HG02852 (cell line): ENCODE measurements at regions not wholly inside any gene's neighbourhood (a gene's known extent, or its start where the extent isn't known, plus 50 kb on each side); places are given as distances from the start of the nearest gene placed in this dataset.
"Not testable (repeated sequence)": the region's sequence is repeated elsewhere in the genome, so short reads cannot be mapped to it uniquely, and the experiment has no call there.

ENCODE experiments used
- ATAC-seq: cut with Tn5 transposase; IDR thresholded peaks from one replicate; pipeline ENCODE4 v1.9.1; 2021; ENCODE audit warnings: mild to moderate bottlenecking, moderate library complexity; ENCODE audit not compliant: unreplicated experiment

DNA sequence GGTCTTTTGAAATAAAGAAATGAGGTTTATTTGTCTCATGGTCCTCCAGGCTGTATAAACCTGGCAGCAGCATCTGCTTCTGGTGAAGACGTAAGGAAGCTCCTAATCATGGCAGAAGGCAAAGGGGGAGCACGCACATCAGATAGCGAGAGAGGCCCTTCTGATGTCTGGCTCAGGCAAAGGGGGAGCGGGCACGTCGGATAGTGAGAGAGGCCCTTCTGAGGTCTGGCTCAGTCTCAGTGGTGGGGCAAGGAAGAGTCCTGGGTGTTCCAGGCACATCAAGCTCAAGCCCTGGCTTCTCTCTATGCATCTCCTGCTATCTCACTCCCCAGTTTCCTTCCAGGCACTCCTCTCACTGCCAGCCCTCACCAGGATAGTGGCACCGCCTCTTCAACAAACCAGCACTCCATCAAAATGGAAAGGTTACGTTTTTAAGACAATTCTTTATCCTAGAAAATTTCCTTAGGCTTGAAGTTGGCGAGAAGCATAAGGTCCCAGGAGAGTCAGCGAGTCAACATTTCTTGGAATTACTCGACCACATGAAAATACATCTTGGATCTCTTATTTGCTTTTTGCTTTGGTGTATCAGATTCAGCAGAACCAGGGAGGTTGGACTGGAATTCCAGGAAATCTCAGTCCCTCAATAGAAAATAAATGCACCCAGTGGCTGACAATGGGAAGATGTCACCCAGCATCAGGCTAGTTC, 189.6 kb upstream of the TMEM132C start:
- no peak for ATAC-seq

DNA sequence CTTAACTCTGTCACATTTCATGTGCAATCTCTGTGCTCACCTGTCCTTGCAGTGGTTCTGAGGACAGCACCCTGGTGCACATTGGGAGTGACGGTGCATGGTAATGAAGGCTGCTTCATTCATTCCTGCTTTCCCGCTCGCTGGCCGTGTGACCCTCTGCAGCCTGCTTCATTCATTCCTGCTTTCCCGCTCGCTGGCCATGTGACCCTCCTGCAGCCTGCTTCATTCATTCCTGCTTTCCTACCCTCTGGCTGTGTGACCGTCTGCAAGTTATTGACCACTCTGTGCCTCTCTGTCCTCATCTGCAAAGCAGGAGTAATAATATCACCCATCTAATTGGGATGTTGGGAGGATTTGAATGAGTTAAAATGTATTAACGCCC, 189.1 kb upstream of the TMEM132C start:
- no peak for ATAC-seq

DNA sequence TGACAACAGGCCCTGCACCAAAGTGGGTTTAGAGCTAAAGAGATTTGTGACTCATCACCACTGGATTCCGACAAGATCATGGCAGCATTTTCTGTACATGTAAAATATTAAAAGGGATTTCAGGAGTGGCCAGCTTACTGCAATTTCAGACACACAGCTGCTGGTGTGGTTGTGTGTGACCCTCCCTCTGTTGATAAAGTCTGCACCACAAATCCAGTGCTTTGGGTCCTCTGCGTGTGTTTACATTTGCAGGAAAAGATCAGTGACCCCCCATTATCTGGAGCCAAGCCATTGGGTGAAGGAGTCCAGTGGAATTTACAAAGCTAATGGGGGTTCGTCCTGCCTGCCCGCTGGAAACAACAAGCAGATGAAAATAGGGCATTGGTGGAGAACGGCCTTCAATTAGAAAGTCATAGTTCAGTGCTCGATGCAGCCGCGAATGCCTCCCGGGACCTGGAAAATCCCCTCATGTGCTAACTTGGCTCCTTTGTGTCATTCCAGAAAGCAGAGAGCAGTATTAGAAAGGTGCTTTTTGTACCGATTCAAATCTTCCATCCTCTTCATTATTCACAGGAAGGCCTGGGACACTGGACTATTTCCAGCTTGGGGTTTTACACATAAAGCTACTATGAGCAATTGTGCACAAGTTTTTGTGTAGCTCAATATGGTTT, 188.5 kb upstream of the TMEM132C start:
- ATAC-seq: no peak

DNA sequence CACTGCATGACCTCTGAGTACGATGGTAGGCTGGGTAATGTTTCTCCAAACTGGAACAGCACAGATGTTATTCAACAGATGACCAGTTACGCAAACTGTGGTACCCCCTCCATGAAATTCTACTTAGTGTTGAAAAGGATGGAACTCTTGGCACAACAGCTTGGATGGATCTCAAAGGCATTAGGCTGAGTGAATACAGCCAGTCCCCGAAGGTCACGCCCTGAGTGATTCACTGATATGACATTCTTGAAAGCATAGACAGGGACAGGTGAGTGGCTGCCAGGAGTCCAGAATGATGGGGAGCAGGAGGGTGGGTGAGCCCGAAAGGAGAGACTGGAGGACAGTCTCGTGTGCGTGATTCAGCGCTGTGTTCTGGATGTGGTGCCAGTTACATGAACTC, 187.5 kb upstream of the TMEM132C start:
- no peak for ATAC-seq

DNA sequence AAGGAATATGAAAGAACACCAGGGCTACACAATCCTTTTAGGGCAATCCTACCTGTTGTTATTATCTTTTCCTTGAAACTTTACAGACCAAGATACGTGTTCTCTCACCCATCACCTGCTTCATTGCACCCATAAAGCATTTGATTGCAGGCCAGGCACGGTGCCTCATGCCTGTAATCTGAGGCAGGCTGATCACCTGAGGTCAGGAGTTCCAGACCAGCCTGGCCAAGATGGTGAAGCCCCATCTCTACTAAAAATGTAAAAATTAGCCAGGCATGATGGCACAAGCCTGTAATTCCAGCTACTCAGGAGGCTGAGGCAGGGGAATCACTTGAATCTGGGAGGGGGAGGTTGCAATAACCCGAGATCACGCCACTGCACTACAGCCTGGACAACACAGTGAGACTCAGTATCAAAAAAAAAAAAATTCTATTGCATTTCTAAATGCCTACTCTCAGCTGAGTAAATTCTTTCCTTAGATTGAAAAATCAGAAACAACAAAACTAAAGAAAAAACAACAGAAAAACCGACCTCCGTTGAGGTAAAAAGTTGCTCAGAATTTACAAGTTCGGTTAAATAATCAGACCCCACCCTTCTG, 183.7 kb upstream of the TMEM132C start:
- no peak for ATAC-seq

DNA sequence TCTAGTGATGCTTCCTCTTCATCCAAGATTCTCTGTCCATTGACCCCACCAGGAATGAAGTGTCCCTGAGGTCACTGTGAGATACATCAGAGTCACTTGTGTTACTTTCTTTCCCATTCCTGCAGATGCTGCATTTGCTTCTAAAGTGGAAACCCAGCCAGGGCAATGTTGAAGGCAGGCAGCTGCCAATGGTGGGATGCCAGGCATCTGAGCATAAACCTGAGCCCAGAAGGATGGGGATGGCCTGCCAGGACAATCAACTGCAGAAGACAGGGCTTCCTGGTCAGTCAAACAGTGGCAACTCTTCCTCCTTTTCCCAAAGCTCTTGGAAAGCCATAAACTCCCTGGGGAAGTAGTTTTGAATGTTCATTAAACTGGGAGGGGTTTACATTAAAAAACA, 178.0 kb upstream of the TMEM132C start:
- no peak for ATAC-seq

DNA sequence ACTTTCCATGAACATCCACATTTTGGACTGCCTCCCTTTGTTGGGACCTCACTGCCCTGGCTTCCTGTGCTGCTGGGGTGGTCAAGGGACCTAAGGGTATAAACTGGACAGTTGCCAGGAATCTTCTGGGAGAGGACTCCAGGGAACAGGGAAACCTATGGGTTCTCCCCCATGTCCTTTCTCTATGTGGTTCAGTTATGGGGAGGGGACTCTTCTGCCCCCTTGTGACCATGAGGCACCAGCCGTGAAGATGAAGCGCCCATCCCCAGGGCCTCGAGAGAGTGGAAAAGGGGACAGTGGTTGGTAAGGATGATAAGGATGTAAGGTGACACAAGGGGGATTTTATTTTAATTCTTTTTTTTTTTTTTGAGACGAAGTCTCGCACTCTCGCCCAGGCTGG, 177.0 kb upstream of the TMEM132C start:
- no peak for ATAC-seq

DNA sequence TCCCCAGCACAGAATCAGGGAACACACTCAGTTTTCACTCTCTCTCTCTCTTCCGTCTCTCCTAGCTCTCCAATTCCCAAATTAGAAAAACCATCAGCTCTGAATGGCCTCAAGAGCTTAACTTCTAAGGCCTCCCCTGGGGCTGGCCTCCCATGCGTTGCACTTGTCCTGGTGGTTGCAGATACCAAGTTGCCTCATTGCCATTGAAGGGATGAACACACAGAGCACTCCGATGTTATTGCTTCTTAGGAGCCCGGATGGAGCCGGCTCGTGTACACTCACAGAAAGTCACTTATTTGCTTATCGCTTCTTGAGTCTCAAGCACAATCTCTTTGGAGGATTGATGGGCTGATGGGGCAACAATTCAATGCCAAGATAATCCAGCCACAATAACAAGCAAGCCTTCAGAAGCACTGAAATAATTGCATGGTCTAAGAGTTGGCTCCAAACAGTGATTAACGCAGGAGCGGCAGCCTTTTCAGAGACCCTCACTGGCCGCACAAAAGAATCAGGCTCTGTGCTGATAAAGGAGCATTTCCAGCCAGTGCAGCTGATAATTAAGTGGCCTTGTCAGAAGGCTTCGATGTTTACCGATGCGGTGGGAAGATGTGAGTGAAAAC, 175.8 kb upstream of the TMEM132C start:
- no peak for ATAC-seq

DNA sequence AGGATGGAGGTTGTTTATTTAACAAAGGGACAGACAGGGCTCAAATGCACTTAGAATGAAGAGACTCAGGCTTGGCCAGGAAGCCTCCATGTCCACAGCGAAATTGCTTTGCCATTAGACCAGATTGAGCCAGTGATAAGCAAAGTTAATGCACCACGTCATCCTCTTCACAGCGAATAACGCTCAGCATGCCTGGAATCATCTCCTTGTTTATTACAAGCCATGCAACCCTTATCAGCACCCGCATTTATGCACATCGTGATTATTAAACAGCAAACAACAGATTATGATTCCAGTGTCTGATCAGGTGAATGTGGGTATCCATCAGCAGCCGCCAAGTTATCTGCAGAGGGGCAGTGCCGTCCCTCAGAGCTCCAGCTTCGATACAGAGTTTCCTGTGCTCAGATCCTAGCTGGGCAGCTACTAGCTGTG, 175.0 kb upstream of the TMEM132C start:
- ATAC-seq: no peak

DNA sequence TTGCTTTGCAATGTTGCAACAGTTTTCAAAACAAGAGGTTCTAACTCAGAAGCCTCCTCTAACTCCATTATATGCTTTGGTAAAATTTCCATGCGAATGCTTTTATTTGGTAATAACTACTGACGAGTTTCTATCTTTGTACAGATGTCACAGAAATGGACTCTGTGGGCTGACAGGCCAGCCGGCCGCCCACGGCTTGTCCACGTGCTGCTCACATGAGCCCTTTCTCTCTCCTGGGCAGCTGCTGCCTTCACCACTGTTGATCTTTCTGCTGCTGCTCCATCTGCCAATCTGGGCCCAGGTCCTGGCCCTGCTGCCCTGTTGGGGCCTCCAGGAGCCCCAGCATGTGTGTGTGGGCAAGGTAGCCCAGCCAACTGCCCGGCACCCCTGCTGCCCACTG, 168.2 kb upstream of the TMEM132C start:
- no peak for ATAC-seq

DNA sequence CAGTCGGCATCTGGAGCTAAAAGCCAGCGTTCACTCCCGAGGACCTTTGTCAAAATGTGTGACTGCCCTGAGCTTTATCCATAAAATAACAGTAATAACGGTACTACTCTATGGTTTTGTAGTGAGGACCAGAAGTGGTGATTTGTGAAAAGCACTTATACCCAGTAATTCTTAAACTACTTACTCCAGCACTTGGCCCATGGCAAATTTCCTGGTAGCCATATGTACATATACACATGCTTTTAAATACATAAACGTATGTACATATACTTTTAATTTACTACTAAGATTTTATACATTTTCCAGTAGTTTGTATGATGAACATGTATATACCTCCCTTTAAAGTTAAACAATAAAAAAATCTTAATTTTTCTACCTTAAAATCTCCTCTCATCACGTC, 163.8 kb upstream of the TMEM132C start:
- no peak for ATAC-seq

DNA sequence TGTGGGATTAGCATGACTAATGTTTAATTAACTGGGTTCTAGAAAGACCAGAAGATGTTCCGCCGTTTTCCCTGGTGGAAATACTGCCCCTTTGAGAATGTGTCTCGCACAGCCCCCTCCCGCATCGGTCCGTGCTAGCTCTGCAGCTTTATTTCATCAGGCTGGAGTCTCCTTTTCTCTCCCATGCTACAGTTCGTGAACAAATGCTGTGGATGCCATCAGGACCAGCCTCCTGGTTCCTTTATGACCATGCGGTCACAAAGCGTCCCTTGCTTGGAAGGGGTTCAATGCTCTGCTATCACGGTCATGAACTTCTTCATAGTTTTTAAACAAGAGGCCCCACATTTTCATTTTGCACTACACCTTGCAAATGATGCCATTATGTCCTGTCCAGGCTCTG, 157.7 kb upstream of the TMEM132C start:
- ATAC-seq: no peak

DNA sequence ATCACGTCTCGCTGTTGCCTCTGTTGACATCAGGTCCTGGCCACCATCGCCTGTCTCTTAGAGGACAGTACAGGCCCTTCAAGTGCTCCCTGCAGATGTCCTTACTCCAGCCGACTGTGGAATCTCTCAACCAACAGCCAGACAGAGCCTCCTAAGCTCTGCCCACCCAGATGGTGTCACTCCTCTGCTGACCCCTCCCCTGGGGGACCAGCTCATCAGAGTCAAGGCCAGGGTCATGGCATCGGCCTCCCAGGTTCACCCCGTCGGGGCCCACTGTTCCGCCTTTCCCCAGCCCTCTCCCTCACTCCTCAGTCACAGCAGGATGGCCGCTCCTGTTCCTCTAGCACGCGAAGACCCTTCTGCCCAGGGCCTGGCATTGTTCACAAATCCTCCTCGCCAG, 157.3 kb upstream of the TMEM132C start:
- no peak for ATAC-seq

DNA sequence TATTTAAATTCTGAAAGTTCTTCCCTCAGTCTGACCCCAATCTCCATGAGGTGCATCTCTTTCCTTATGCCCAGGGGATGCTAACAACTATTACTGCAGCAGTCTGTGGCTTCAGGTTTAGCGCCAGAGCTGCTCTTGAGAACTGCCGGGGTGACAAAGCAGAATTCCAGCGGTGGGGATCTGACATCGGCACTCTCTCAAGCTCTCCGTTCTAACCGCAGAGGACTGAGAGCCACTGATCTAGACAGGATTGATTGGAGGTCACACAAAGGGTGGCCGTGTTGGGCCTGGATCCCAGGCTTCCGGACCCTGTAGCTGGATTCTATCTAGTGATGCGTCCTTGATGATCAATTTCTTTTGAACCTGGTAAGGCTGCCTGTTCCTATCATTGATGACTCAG, 155.6 kb upstream of the TMEM132C start:
- ATAC-seq: no peak

DNA sequence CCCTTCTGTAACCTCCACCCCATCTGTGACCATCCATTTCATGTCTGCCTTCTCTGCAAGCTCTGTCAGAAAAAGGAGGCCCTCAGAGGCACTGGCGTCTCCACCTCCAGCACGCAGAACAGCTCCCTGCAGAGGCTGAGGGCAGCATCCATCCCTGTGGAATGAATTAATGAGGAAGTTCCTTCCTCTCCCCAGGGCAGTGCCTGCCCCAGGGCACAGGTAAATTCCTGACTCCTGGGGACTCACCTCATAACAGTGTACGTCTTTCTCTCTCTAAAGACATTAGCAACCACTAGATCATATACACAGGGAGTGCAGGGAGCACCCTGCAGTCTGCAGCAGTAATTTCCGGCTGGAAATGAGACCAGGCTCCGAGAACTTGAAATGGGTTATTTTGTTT, 155.0 kb upstream of the TMEM132C start:
- ATAC-seq: no peak

DNA sequence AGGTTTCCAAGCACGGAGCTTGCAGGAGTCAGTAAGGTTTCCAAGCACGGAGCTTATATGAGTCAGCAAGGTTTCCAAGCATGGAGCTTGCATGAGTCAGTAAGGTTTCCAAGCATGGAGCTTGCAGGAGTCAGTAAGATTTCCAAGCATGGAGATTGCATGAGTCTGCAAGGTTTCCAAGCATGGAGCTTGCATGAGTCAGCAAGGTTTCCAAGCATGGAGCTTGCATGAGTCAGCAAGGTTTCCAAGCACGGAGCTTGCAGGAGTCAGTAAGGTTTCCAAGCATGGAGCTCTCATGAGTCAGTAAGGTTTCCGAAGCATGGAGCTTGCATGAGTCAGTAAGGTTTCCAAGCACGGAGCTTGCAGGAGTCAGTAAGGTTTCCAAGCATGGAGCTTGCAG, 153.7 kb upstream of the TMEM132C start:
- not testable (repeated sequence) for ATAC-seq

DNA sequence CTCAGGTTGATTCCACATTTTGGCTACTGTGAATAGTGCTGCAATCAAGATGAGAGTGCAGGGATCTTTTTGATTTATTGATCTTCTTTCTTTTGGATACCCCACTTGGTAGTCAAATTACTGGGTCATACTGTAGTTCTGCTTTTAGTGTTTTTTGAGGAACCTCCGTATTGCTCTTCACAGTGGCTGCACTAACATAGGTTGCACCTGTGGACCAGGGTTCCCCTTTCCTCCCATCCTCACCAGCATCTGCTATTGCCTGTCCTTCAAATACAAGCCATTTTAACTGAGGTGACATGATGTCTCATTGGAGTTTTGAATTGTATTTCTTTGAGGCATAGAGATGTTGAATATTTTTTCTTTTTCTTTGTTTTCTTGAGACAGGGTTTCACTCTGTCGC, 152.5 kb upstream of the TMEM132C start:
- ATAC-seq: no peak

DNA sequence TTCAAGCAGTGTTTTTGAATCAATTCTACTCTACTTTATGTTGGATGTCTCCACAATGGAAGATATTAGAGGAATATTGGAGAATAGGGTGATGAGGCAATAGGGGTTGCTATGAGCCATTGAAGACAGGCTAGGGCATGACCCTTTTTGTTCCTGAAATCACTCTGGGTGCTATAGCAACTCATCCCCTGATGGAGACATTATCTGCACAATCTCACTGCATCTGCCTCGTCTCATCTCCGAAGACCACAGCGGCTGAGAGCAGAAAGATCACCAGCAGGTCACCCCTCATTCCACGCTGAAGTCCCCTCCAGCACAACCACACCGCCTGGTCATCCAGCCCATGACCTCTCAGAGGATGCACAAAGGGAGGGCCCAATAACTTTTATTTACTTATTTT, 150.4 kb upstream of the TMEM132C start:
- ATAC-seq: no peak

DNA sequence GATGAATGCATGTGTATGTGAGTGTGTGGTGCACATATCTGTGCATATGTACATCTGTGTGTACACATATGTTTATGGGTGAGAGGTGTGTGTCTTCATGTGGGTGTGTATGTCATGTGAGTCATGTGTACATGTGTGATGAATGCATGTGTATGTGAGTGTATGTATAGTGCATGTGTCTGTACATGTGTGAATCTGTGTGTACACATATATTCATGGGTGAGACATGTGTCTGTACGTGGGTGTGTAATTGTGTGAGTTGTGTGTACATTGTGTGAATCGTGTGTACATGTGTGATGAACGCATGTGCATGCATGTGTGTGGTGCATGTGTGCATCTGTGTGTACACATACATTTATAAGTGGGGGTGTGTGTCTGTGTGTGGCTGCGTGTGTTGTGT, 146.9 kb upstream of the TMEM132C start:
- no peak for ATAC-seq

DNA sequence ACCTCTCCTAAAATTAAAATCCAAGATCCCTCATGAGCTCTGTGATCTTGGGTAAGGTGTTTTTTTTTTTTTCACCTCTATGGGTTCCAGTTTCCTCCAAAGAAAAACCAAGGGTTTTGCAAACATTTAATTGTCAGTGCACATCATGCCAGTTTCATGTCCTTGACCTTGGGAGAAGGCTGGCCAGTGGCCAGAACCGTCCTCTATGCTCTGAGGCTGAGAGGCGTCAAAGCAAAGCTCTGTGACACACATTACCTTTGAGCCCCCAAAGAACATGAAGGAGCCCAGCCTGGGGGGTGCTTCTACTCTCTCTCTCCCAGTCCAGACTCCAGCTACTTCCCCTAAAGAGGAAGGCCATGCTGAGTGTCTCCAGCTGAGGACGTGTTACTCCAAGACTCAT, 145.5 kb upstream of the TMEM132C start:
- no peak for ATAC-seq

DNA sequence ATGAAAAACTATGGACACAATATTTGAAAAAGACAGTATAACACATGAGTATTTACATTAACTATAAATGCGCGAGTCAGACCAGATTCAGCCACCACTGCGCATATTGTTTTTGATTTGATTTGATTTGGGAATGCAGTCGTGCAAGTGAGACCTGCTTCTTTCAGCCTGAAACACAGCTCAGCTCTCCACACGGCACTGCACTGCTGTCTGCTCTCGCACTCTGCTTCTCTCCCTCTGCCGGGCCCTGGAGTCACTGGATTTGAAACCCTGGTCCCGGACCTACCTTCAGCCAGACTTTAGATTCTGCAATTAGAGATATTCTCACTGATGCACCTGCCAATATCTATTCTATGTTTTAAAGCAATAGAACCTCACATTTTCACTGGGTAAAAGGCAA, 143.9 kb upstream of the TMEM132C start:
- ATAC-seq: no peak

DNA sequence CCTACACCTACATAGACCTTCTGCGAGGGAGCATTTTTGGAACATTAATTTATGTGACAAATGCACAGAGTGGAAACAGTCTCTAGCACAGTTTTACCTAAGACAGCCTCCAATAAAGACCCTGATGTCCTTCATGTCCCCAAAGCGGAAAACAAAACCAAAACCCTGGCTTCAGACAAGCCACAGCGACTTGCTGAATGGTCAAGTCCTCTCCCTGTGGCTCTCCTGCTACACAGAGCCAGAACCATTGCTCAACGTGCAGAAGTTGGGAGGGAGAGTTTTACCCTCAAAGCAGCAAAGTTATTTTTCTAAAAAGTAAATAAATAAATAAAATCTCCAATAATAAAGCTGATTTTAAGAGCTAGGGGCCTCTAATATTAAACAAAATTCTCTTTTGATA, 135.0 kb upstream of the TMEM132C start:
- no peak for ATAC-seq
